K562 (cell line): ENCODE measurements at regions not wholly inside any gene's neighbourhood (a gene's known extent, or its start where the extent isn't known, plus 50 kb on each side); places are given as distances from the start of the nearest gene placed in this dataset.

ENCODE experiments used
- ATAC-seq: fragments of 200-7000 bp; cut with Tn5 transposase; 3 replicates; pipeline ENCODE4 v1.9.1; 2020; ENCODE audit warnings: moderate library complexity
- BruUV-seq: library from RNA; stranded (reverse); fragments of 400-500 nt; replicated peaks from 2 replicates; lab custom pipeline; 2021; lab: Mats Ljungman, UMichigan
- CTCF ChIA-PET: fragments of 300-600 bp; formaldehyde crosslinking; extraction: SDS; loops from one replicate; lab custom pipeline; 2021; ENCODE audit warnings: low intra/inter-chr PET ratio; lab: Yijun Ruan, JAX
- POLR2A ChIA-PET: fragments of 300-600, 350-650 bp; sonication (Branson Sonifier 250); formaldehyde crosslinking; extraction: SDS; loops from one replicate; lab custom pipeline; 2021; ENCODE audit warnings: antibody characterized with exemption, inconsistent platforms; lab: Yijun Ruan, JAX
- DNase-seq, 4 experiments: peaks; one replicate each; pipeline versions ENCODE4 v3.0.0 to v3.0.0-alpha.2; 2011 to 2018; ENCODE audit warnings: low spot score in 3 of 4, mixed read lengths in 3 of 4; ENCODE audit errors: extremely low read depth in 1 of 4
- FAIRE-seq: peaks from 2 replicates; lab custom pipeline; 2011; peaks lifted over from hg19 to GRCh38; lab: Jason Lieb, UNC
- H2AFZ ChIP-seq: 2 replicates; pipeline ENCODE4 v1.6.0; 2011; ENCODE audit warnings: low read depth, low read length, control low read depth, inconsistent platforms
- H3K27ac ChIP-seq: fragments of 200-600 bp; 3 replicates; pipeline ENCODE4 v1.8.0; 2011; ENCODE audit warnings: low read depth, mild to moderate bottlenecking, control low read depth, inconsistent platforms, low read length, moderate library complexity, mixed read lengths; ENCODE audit errors: extremely low read depth
- H3K27me3 ChIP-seq, 2 experiments: fragments of 300-600 bp in 1 of 2; 2 replicates in 1 of 2; 3 replicates in 1 of 2; pipeline versions ENCODE4 v1.6.0 to v1.8.0; 2011; ENCODE audit warnings: inconsistent platforms in 2 of 2, low read length in 2 of 2, mild to moderate bottlenecking in 1 of 2, mixed read lengths in 1 of 2, moderate library complexity in 1 of 2; ENCODE audit not compliant: control insufficient read depth in 2 of 2, insufficient read depth in 2 of 2
- H3K36me3 ChIP-seq: fragments of 300-600 bp; 3 replicates; pipeline ENCODE4 v1.8.0; 2011; ENCODE audit warnings: mild to moderate bottlenecking, low read length, inconsistent platforms; ENCODE audit not compliant: control insufficient read depth, insufficient read depth
- H3K4me1 ChIP-seq, 2 experiments: fragments of 200-600 bp in 1 of 2; replicated peaks in 1 of 2; 2 replicates in 1 of 2; 3 replicates in 1 of 2; pipeline versions ENCODE4 v1.5.1 to v1.8.0; 2011; ENCODE audit warnings: inconsistent platforms in 2 of 2, low read length in 2 of 2, mild to moderate bottlenecking in 1 of 2, mixed read lengths in 1 of 2, moderate library complexity in 1 of 2; ENCODE audit not compliant: control insufficient read depth in 2 of 2, insufficient read depth in 2 of 2
- H3K4me2 ChIP-seq: 2 replicates; pipeline ENCODE4 v1.6.1; 2011; ENCODE audit warnings: low read length, control low read depth, inconsistent platforms, mixed read lengths; ENCODE audit not compliant: insufficient read depth
- H3K4me3 ChIP-seq: fragments of 200-600 bp; sonication (generic), shearing (Covaris generic); 2 replicates; pipeline ENCODE4 v1.5.1; 2016; ENCODE audit warnings: control low read depth, inconsistent platforms
- H3K79me2 ChIP-seq: fragments of 200-600 bp; 3 replicates; pipeline ENCODE4 v1.8.0; 2011; ENCODE audit warnings: low read length, inconsistent platforms; ENCODE audit not compliant: control insufficient read depth, insufficient read depth
- H3K9ac ChIP-seq, 2 experiments: 2 replicates each; pipeline versions ENCODE4 v1.6.0 to v1.6.1; 2011; ENCODE audit warnings: low read depth in 2 of 2, low read length in 2 of 2, control low read depth in 1 of 2, inconsistent platforms in 1 of 2, mild to moderate bottlenecking in 1 of 2, mixed read lengths in 1 of 2; ENCODE audit not compliant: insufficient read depth in 1 of 2
- H3K9me1 ChIP-seq: one replicate; pipeline ENCODE4 v1.6.0; 2011; ENCODE audit warnings: inconsistent platforms, mild to moderate bottlenecking, low read length, moderate library complexity; ENCODE audit not compliant: control insufficient read depth, insufficient read depth
- H3K9me3 ChIP-seq: replicated peaks from 2 replicates; pipeline ENCODE4 v1.5.1; 2011; ENCODE audit warnings: low read depth, low read length, inconsistent platforms; ENCODE audit not compliant: control insufficient read depth, insufficient read depth
- H4K20me1 ChIP-seq: replicated peaks from 2 replicates; pipeline ENCODE4 v1.6.1; 2011; ENCODE audit warnings: low read length, inconsistent platforms, mixed read lengths; ENCODE audit not compliant: control insufficient read depth, insufficient read depth
- E4F1 ChIP-seq: fragments of 250-450 bp; sonication (Bioruptor Pico); IDR thresholded peaks from 2 replicates; pipeline ENCODE4 v1.5.0; 2021; ENCODE audit warnings: mild to moderate bottlenecking, borderline replicate concordance
- RHOXF2B ChIP-seq: fragments of 250-450 bp; sonication (Bioruptor Pico); conservative IDR thresholded peaks from 2 replicates; pipeline ENCODE4 v1.5.1; 2021
- ZNF12 ChIP-seq: sonication (generic); formaldehyde crosslinking; IDR thresholded peaks from 2 replicates; pipeline ENCODE4 v1.4.0; 2020; ENCODE audit warnings: mild to moderate bottlenecking, missing genetic modification reagents
- WGBS: fragments of 100-300 bp; shearing (Covaris generic); methylation state at CpG from one replicate; pipeline ENCODE4 v1.1.6; 2016; ENCODE audit warnings: low coverage, mixed read lengths; ENCODE audit not compliant: insufficient coverage; ENCODE audit errors: missing lambda C conversion rate; 5-methylcytosine and 5-hydroxymethylcytosine counted together
- in situ Hi-C: fragments of 300-500 bp; cut with MboI; formaldehyde crosslinking; loops from 4 replicates; pipeline ENCODE4 v1.15.0; 2018; ENCODE audit warnings: inconsistent platforms, mixed read lengths
- intact Hi-C: fragments of 100-400 bp; cut with micrococcal nuclease; formaldehyde crosslinking; loops from 2 replicates; pipeline ENCODE4 v1.14.2; 2022

DNA sequence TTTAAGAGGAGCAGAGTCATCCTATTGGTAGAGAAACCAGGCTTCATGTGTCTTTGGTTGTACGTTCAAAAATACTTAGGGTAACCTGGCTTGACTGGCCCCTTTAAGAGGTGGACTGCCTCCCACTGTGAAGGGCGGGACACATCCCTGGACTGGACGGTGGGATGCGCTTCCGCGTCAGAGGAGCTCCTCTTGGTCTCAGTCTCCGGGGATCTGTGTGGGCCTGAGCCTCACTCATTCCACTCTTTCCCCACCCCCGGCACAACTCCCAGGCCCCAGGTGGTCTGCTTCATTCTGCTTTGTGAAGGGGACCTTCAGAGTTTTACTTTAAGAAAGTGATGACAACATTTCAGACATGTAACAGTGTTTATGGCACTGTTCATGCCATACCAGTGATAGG is 601.1 kb downstream of the IRX1 start (continued):
- TF ChIP-seq E4F1 (CRISPR knock-in tag) = no peak
- TF ChIP-seq, all 486 proteins: peak for 0

DNA sequence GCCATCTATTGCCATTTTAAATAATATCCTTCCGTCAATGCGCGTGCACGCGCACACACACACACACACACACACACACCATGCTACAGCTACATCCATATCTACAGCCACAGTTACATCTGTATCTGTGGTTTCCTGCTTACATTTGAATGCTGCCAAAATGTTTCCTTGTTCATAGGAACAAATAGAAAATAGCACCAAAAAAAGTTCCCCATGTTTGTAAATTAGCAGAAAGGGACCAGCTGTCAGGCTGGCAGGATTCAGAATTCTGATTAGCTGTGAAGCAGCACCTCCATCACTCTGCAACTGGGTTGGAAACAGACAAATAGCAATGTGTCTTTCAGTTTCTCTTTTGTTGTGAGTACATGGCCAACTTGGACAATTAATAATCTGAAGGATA is 601.5 kb downstream of the IRX1 start:
- Histone ChIP-seq H3K9me3 (no peaks in the 10 kb centered on the region), H3K4me2 (no peak overlapping the region), H2AFZ (no peak overlapping the region), H3K4me1 (no peaks in the 10 kb centered on the region), H3K79me2 (no peaks in the 10 kb centered on the region), H3K9me1 (no peaks in the 10 kb centered on the region), H3K27me3 (0 out of 5 replicates have a peak, but pooled peaks cover 0 to 2% of the 10 kb centered on the region in 2 experiments), H3K4me3 (no peak overlapping the region), H4K20me1 (no peaks in the 10 kb centered on the region), H3K9ac (no peak overlapping the region), H3K36me3 (no peaks in the 10 kb centered on the region), H3K27ac (no peak overlapping the region)
- FAIRE-seq (no peak), DNase-seq (no peak), ATAC-seq (no peak)
- BruUV-seq = no TSS peak
- ChIA-PET CTCF (no interaction called here), POLR2A (no interaction called here)
- in situ Hi-C loops = no loop called here
- no peak for TF ChIP-seq RHOXF2B
- TF ChIP-seq ZNF12 = no peak
- WGBS = 0% methylated on average over 4 of the region's 5 CpGs
- intact Hi-C loops = no loop called here
